C4-2B (cell line): ENCODE measurements at regions not wholly inside any gene's neighbourhood (a gene's known extent, or its start where the extent isn't known, plus 50 kb on each side); places are given as distances from the start of the nearest gene placed in this dataset.

Source experiments
- ZFX ChIP-seq: fragments of 450-650 bp; IDR thresholded peaks from 2 replicates; pipeline ENCODE4 v1.6.1; 2017
- TF ChIP-seq, protein P1 (sequence below): fragments of 450-650 bp; conservative IDR thresholded peaks from 2 replicates; pipeline ENCODE4 v1.5.1; 2017; ENCODE audit warnings: mild to moderate bottlenecking

DNA sequence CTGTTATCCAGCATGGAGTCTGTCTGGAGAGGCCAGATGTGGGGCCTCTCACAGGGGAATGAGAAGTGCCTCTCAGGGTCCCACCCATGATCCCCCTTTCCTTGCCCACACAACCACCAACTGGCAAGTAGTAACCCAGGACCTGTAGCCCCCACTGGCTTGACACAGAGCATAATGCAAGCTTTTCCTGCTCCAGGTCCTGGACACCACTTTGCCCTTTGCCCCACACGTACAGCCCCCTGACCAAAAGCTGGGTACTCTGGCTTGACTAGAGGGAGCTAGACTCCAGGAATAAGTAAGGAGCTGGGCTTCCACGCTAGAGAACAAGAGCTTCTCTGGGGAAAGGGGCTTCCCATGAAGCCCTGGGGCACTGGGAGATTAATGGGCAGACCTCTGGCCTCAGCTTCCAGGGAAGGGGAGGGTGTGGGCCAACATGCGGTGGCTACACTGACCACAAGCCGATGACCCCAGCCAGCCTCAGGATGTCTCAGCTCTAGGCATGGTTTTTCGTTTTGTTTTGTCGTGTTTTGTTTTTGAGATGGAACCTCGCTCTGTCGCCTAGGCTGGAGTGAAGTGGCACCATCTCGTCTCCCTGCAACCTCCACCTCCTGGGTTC, 109.5 kb downstream of the C9orf50 start:
- TF ChIP-seq, protein P1, sequence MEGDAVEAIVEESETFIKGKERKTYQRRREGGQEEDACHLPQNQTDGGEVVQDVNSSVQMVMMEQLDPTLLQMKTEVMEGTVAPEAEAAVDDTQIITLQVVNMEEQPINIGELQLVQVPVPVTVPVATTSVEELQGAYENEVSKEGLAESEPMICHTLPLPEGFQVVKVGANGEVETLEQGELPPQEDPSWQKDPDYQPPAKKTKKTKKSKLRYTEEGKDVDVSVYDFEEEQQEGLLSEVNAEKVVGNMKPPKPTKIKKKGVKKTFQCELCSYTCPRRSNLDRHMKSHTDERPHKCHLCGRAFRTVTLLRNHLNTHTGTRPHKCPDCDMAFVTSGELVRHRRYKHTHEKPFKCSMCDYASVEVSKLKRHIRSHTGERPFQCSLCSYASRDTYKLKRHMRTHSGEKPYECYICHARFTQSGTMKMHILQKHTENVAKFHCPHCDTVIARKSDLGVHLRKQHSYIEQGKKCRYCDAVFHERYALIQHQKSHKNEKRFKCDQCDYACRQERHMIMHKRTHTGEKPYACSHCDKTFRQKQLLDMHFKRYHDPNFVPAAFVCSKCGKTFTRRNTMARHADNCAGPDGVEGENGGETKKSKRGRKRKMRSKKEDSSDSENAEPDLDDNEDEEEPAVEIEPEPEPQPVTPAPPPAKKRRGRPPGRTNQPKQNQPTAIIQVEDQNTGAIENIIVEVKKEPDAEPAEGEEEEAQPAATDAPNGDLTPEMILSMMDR, result no peak
- no peak for TF ChIP-seq ZFX
